DND-41 (cell line): ENCODE measurements at regions not wholly inside any gene's neighbourhood (a gene's known extent, or its start where the extent isn't known, plus 50 kb on each side); places are given as distances from the start of the nearest gene placed in this dataset.

Source experiments
- ATAC-seq: fragments of 200-7000 bp; cut with Tn5 transposase; 3 replicates; pipeline ENCODE4 v1.9.1; 2021; ENCODE audit warnings: low read depth; ENCODE audit not compliant: insufficient read depth
- DNase-seq: peaks from one replicate; pipeline ENCODE4 v3.0.0-alpha.2; 2020
- H2AFZ ChIP-seq: 2 replicates; pipeline ENCODE4 v1.6.0; 2012; ENCODE audit warnings: low read depth, low read length
- H3K27ac ChIP-seq: 2 replicates; pipeline ENCODE4 v1.5.1; 2012; ENCODE audit warnings: low read length, inconsistent platforms
- H3K27me3 ChIP-seq: fragments of 200-600 bp; sonication (generic); 2 replicates; pipeline ENCODE4 v1.6.0; 2012; ENCODE audit warnings: low read length, mild to moderate bottlenecking, inconsistent platforms; ENCODE audit not compliant: insufficient read depth, poor library complexity
- H3K36me3 ChIP-seq: 2 replicates; pipeline ENCODE4 v1.5.1; 2012; ENCODE audit warnings: low read length, inconsistent platforms; ENCODE audit not compliant: insufficient read depth
- H3K4me1 ChIP-seq: 2 replicates; pipeline ENCODE4 v1.5.1; 2012; ENCODE audit warnings: mild to moderate bottlenecking, low read length; ENCODE audit not compliant: insufficient read depth
- H3K4me2 ChIP-seq: 2 replicates; pipeline ENCODE4 v1.6.0; 2012; ENCODE audit warnings: mild to moderate bottlenecking, moderate library complexity, low read length, inconsistent platforms; ENCODE audit not compliant: insufficient read depth
- H3K4me3 ChIP-seq, 2 experiments: fragments of 200-600 bp in 1 of 2; shearing (Covaris generic) in 1 of 2; 2 replicates each; pipeline ENCODE4 v1.5.1; 2012 to 2016; ENCODE audit warnings: inconsistent platforms in 2 of 2, low read length in 2 of 2, mild to moderate bottlenecking in 2 of 2, low read depth in 1 of 2, moderate library complexity in 1 of 2
- H3K79me2 ChIP-seq: 2 replicates; pipeline ENCODE4 v1.6.0; 2012; ENCODE audit warnings: low read length, inconsistent platforms; ENCODE audit not compliant: insufficient read depth
- H3K9ac ChIP-seq: 2 replicates; pipeline ENCODE4 v1.6.0; 2012; ENCODE audit warnings: low read depth, mild to moderate bottlenecking, inconsistent platforms, low read length, moderate library complexity
- H3K9me3 ChIP-seq: 2 replicates; pipeline ENCODE4 v1.5.1; 2012; ENCODE audit warnings: low read length, moderate library complexity, mild to moderate bottlenecking, inconsistent platforms; ENCODE audit not compliant: insufficient read depth, severe bottlenecking
- H4K20me1 ChIP-seq: 2 replicates; pipeline ENCODE4 v1.6.0; 2012; ENCODE audit warnings: low read length; ENCODE audit not compliant: insufficient read depth
- EZH2 ChIP-seq: IDR thresholded peaks from 3 replicates; pipeline ENCODE4 v1.6.1; 2012; ENCODE audit warnings: borderline replicate concordance, low read depth, mild to moderate bottlenecking, moderate library complexity, low read length, inconsistent platforms; ENCODE audit not compliant: severe bottlenecking
- TF ChIP-seq, protein P1 (sequence below): IDR thresholded peaks from 2 replicates; pipeline ENCODE4 v1.5.1; 2012; ENCODE audit warnings: borderline replicate concordance, low read length, moderate library complexity, mild to moderate bottlenecking; ENCODE audit not compliant: poor library complexity, severe bottlenecking; ENCODE audit errors: extremely low read depth

DNA sequence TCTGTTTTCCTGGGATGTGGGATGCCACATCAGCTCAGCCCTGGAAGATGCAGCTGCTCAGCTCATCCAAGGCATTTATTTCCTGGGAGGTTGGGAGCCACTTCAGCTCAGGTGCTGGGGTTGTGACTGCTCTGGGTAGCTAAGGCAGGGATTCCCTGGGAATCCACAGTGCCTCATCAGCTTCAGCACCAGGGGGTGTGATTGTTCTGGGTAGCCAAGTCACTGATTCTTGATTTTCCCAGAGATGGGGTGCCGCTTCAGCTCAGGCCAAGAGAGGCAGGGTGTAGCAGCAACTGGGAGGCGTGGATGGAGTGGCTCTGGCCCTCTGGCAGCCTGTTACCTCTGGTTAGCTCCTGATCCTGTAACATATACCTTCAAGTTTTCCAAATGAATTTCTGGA, 81.3 kb upstream of the PRMT8 start:
- TF ChIP-seq, protein P1, sequence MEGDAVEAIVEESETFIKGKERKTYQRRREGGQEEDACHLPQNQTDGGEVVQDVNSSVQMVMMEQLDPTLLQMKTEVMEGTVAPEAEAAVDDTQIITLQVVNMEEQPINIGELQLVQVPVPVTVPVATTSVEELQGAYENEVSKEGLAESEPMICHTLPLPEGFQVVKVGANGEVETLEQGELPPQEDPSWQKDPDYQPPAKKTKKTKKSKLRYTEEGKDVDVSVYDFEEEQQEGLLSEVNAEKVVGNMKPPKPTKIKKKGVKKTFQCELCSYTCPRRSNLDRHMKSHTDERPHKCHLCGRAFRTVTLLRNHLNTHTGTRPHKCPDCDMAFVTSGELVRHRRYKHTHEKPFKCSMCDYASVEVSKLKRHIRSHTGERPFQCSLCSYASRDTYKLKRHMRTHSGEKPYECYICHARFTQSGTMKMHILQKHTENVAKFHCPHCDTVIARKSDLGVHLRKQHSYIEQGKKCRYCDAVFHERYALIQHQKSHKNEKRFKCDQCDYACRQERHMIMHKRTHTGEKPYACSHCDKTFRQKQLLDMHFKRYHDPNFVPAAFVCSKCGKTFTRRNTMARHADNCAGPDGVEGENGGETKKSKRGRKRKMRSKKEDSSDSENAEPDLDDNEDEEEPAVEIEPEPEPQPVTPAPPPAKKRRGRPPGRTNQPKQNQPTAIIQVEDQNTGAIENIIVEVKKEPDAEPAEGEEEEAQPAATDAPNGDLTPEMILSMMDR = no peak
- TF ChIP-seq EZH2 = no peak
- no peak for DNase-seq
- H3K4me3 ChIP-seq = no peak overlapping the region
- no peak overlapping the region for H3K4me2 ChIP-seq
- no peak overlapping the region for H3K27ac ChIP-seq
- peaks cover 33% of the 10 kb centered on the region for H3K9me3 ChIP-seq
- ATAC-seq = no peak
- H3K79me2 ChIP-seq = no peaks in the 10 kb centered on the region
- H3K36me3 ChIP-seq = no peaks in the 10 kb centered on the region
- H3K27me3 ChIP-seq = no peaks in the 10 kb centered on the region
- no peak overlapping the region for H3K9ac ChIP-seq
- H4K20me1 ChIP-seq = no peaks in the 10 kb centered on the region
- H2AFZ ChIP-seq = no peak overlapping the region
- no peaks in the 10 kb centered on the region for H3K4me1 ChIP-seq

DNA sequence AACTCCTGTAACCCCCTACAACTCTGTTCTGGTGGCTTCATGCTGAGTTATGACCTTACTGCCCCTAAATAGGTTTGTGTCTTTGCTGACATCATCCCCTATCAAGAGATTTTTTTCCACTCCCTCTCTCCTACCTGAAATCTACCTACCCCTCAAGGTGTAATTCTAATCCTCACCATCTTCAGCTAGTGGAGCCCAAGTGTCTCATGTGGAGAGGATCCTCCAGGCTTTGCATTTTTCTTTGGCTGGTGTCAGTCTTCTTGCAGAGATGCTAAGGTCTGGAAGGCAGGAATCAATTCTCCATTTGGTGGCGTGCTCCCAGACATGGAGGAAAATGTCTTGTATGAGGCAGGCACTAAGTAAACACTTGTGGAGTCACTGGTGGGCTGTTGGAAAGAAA, 74.8 kb upstream of the PRMT8 start:
- DNase-seq = no peak
- TF ChIP-seq EZH2 = no peak
- TF ChIP-seq, protein P1 = no peak
- Histone ChIP-seq H3K9me3 (no peaks in the 10 kb centered on the region), H3K79me2 (no peaks in the 10 kb centered on the region), H3K27ac (no peak overlapping the region), H3K36me3 (no peaks in the 10 kb centered on the region), H3K9ac (no peak overlapping the region), H3K4me3 (no peak overlapping the region), H2AFZ (no peak overlapping the region), H3K4me2 (no peak overlapping the region), H3K27me3 (no peaks in the 10 kb centered on the region), H4K20me1 (no peaks in the 10 kb centered on the region), H3K4me1 (no peaks in the 10 kb centered on the region)
- ATAC-seq = no peak

DNA sequence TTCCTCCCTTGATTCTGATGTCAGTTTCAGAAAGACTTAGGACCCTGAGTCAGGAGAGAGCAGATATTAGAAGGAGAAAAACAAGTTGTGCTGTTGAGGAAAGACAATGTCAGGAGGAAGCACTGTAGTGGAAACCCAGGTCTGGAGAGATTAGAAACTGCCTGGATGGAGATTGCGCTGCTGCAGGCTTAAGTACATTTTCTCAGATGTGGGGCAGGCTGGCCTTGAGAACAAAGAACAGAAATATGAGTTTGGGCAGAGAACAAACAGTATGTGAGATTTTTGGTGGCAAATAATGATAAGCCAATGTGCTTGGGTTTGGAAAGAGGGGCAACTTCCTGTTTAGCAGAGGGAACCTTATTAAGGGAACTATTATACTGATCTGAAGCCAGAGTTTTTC, 74.3 kb upstream of the PRMT8 start:
- H3K4me2 ChIP-seq = no peak overlapping the region
- DNase-seq = no peak
- ATAC-seq = no peak
- H3K79me2 ChIP-seq = no peaks in the 10 kb centered on the region
- no peak overlapping the region for H3K27ac ChIP-seq
- H3K9ac ChIP-seq = no peak overlapping the region
- H3K9me3 ChIP-seq = no peaks in the 10 kb centered on the region
- no peak overlapping the region for H2AFZ ChIP-seq
- H3K4me1 ChIP-seq = no peaks in the 10 kb centered on the region
- H4K20me1 ChIP-seq = no peaks in the 10 kb centered on the region
- TF ChIP-seq, protein P1 = no peak
- TF ChIP-seq EZH2 = no peak
- no peak overlapping the region for H3K4me3 ChIP-seq
- no peaks in the 10 kb centered on the region for H3K36me3 ChIP-seq
- H3K27me3 ChIP-seq = no peaks in the 10 kb centered on the region

DNA sequence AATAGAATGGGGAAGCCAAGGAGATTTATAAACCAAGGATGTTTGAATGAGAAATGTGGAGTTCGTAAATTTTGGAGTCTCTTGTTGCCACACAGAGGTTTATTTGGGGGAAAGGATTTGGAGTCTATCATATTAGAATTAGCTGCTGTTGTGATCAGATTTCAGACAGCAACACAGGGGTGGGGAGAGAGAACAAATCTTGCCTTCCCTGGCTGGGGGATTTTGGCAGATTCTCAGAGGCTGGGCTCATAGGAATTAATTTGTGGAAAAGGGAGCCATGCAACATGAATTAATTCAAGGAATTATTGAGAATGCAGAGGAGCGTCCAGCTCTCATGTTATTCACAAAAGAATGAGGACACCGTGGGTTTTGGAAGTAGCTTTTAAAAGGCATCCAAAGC, 73.9 kb upstream of the PRMT8 start:
- no peak for ATAC-seq
- no peak for DNase-seq
- H3K79me2 ChIP-seq = no peaks in the 10 kb centered on the region
- H3K36me3 ChIP-seq = no peaks in the 10 kb centered on the region
- TF ChIP-seq, protein P1 = no peak
- TF ChIP-seq EZH2 = no peak
- H4K20me1 ChIP-seq = no peaks in the 10 kb centered on the region
- H3K27ac ChIP-seq = no peak overlapping the region
- no peak overlapping the region for H2AFZ ChIP-seq
- no peaks in the 10 kb centered on the region for H3K9me3 ChIP-seq
- H3K4me1 ChIP-seq = no peaks in the 10 kb centered on the region
- H3K4me3 ChIP-seq = no peak overlapping the region
- no peaks in the 10 kb centered on the region for H3K27me3 ChIP-seq
- no peak overlapping the region for H3K4me2 ChIP-seq
- H3K9ac ChIP-seq = no peak overlapping the region
